ENCODE measurements at regions not wholly inside any gene's neighbourhood (a gene's known extent, or its start where the extent isn't known, plus 50 kb on each side); places are given as distances from the start of the nearest gene placed in this dataset.

GRCh38 chr5:98354922-98355321 is 418.5 kb upstream of the RGMB start:
- no peak overlapping the region for H3K14ac ChIP-seq (replicated peaks; ENCODE audit: low read depth, low read length)
- no peak overlapping the region for H3K4me3 ChIP-seq (ENCODE audit: insufficient read depth, low read depth, low read length)
- H4K20me1 ChIP-seq (ENCODE audit: insufficient read depth, low read length), result no peaks in the 10 kb centered on the region
- no peak for DNase-seq
- no peak overlapping the region for H2AFZ ChIP-seq (replicated peaks; ENCODE audit: low read length, poor library complexity)
- no peak overlapping the region for H2AK9ac ChIP-seq (replicated peaks; ENCODE audit: low read depth, low read length, poor library complexity)
- no peak overlapping the region for H4K8ac ChIP-seq (ENCODE audit: low read depth in 2 of 2, low read length in 2 of 2)
- no peak overlapping the region for H3K4ac ChIP-seq (ENCODE audit: low read depth, low read length)
- WGBS, 2 experiments (ENCODE audit: extremely low coverage in 2 of 2, insufficient read length in 1 of 2), result no CpG with 5 or more reads among the region's 2 CpGs
- H3K4me2 ChIP-seq (ENCODE audit: low read depth, low read length), result no peak overlapping the region
- H4K91ac ChIP-seq (ENCODE audit: insufficient read depth, low read depth, low read length), result no peak overlapping the region
- TF ChIP-seq RAD21 (IDR thresholded peaks at IDR 0.05; ENCODE audit: low read length), result no peak
- TF ChIP-seq NFE2L2 (IDR thresholded peaks at IDR 0.05; ENCODE audit: low read depth, low read length), result no peak
- no peak for TF ChIP-seq RCOR1 (IDR thresholded peaks at IDR 0.05; ENCODE audit: insufficient replicate concordance, low read length)
- TF ChIP-seq ELK1 (IDR thresholded peaks at IDR 0.05; ENCODE audit: borderline replicate concordance, low read depth, low read length), result no peak
- ChIA-PET CTCF (interaction anchor here (1.3 kb wide), 1 partner anchor 414 kb away, joined by 7 read pairs; no protein-coding TSS in a partner anchor), POLR2A (ENCODE audit: unreplicated experiment) (no interaction called here)
- H2BK20ac ChIP-seq (ENCODE audit: low read depth, low read length), result no peak overlapping the region
- H2BK15ac ChIP-seq (ENCODE audit: low read depth, low read length), result no peak overlapping the region
- H4K5ac ChIP-seq (ENCODE audit: low read depth, low read length), result no peak overlapping the region
- no peak overlapping the region for H3K56ac ChIP-seq (ENCODE audit: extremely low read depth, insufficient read depth, low read length)
- intact Hi-C loops (cut with micrococcal nuclease), result loop anchor here (5.0 to 10.0 kb wide), 2 partner anchors 97 to 520 kb away; no protein-coding TSS in a partner anchor
- no peak overlapping the region for H3K9ac ChIP-seq (ENCODE audit: low read depth, low read length)
- no peak overlapping the region for H3K23ac ChIP-seq (ENCODE audit: low read depth, low read length)
- H3K27ac ChIP-seq (ENCODE audit: insufficient read depth, low read length), result no peak overlapping the region
- no peak overlapping the region for H2AK5ac ChIP-seq (ENCODE audit: low read depth, low read length)
- ATAC-seq (ENCODE audit: low read depth), result no peak
- H3K79me1 ChIP-seq (ENCODE audit: low read depth in 1 of 2, low read length in 2 of 2), result no peaks in the 10 kb centered on the region
- H3K9me3 ChIP-seq (ENCODE audit: control insufficient read depth, insufficient read depth, low read length), result peaks cover 6% of the 10 kb centered on the region
- in situ Hi-C loops (cut with MboI; ENCODE audit: low sequenced_read_pairs), result loop anchor here (10.0 kb wide), 1 partner anchor 410 kb away; no protein-coding TSS in a partner anchor
- H3K36me3 ChIP-seq (ENCODE audit: control insufficient read depth, insufficient read depth, low read length), result no peaks in the 10 kb centered on the region
- no peaks in the 10 kb centered on the region for H3K27me3 ChIP-seq (ENCODE audit: control insufficient read depth, insufficient read depth, low read length)
- H2BK120ac ChIP-seq (ENCODE audit: low read depth, low read length), result no peak overlapping the region
- no TSS peak for BruUV-seq (replicated peaks)
- H3K9me1 ChIP-seq (ENCODE audit: insufficient read depth, low read length), result no peaks in the 10 kb centered on the region
- H2BK5ac ChIP-seq (ENCODE audit: low read depth, low read length, poor library complexity, severe bottlenecking), result no peak overlapping the region
- dilution Hi-C loops (cut with HindIII; ENCODE audit: low sequenced_read_pairs, unreplicated experiment), result no loop called here
- H3K18ac ChIP-seq (ENCODE audit: low read depth, low read length), result no peak overlapping the region
- H3K4me1 ChIP-seq (ENCODE audit: control insufficient read depth, insufficient read depth, low read length), result no peaks in the 10 kb centered on the region
